ENCODE measurements at regions not wholly inside any gene's neighbourhood (a gene's known extent, or its start where the extent isn't known, plus 50 kb on each side); places are given as distances from the start of the nearest gene placed in this dataset.

- Histone ChIP-seq H3K9ac (replicated peaks; ENCODE audit: extremely low read depth, insufficient read depth, low read length) (no peak overlapping the region), H3K4me1 (ENCODE audit: control insufficient read depth, extremely low read depth, insufficient read depth, low read length) (peaks cover 18% of the 10 kb centered on the region), H3K9me1 (replicated peaks; ENCODE audit: control insufficient read depth, extremely low read depth, insufficient read depth, low read length) (no peaks in the 10 kb centered on the region), H3K9me3 (replicated peaks; ENCODE audit: control insufficient read depth, insufficient read depth, low read length) (no peaks in the 10 kb centered on the region), H3K27me3 (ENCODE audit: control insufficient read depth in 2 of 2, insufficient read depth in 2 of 2, low read length in 2 of 2) (peaks cover 0 to 3% of the 10 kb centered on the region in 2 experiments), H3K27ac (ENCODE audit: insufficient read depth, low read depth, low read length) (no peak overlapping the region), H3K36me3 (ENCODE audit: control insufficient read depth in 2 of 2, extremely low read depth in 1 of 2, insufficient read depth in 2 of 2, low read length in 2 of 2) (no peaks in the 10 kb centered on the region), H3K4me3 (replicated peaks in 1 of 3; ENCODE audit: insufficient read depth in 1 of 3, low read depth in 1 of 3, low read length in 3 of 3) (no peak overlapping the region), H2AFZ (ENCODE audit: low read depth, low read length) (no peak overlapping the region), H3K4me2 (ENCODE audit: insufficient read depth, low read length) (no peak overlapping the region), H4K20me1 (replicated peaks; ENCODE audit: control insufficient read depth, extremely low read depth, insufficient read depth, low read length) (no peaks in the 10 kb centered on the region), H3K79me2 (ENCODE audit: control insufficient read depth, insufficient read depth, low read length) (no peaks in the 10 kb centered on the region)
- CTCF ChIA-PET: interaction anchor here (1.5 to 1.6 kb wide), 2 partner anchors 10 to 21 kb away, joined by 7 read pairs; no protein-coding TSS in a partner anchor
- POLR2A ChIA-PET: no interaction called here
- BruUV-seq (replicated peaks): no TSS peak
- FAIRE-seq: no peak
- no peak for DNase-seq (ENCODE audit: low read depth, low spot score)
- dilution Hi-C loops (cut with MboI; ENCODE audit: extremely low pct_ligation_motif_present, low sequenced_read_pairs) (no loop called here), intact Hi-C loops (cut with micrococcal nuclease) (no loop called here)
- TF ChIP-seq FOS (IDR thresholded peaks at IDR 0.05; ENCODE audit: borderline replicate concordance, insufficient read depth, low read length): no peak
- TF ChIP-seq POLR2A (IDR thresholded peaks at IDR 0.05; ENCODE audit: low read depth, low read length): no peak
These were observed 70.2 kb upstream of the CHD2 start for GRCh38 chr15:92829875-92830274.

- H3K36me3 ChIP-seq (ENCODE audit: control insufficient read depth in 2 of 2, extremely low read depth in 1 of 2, insufficient read depth in 2 of 2, low read length in 2 of 2): no peaks in the 10 kb centered on the region
- intact Hi-C loops (cut with micrococcal nuclease) (loop anchor here (1.0 kb wide), 3 partner anchors 11 to 51 kb away; no protein-coding TSS in a partner anchor), dilution Hi-C loops (cut with MboI; ENCODE audit: extremely low pct_ligation_motif_present, low sequenced_read_pairs) (no loop called here)
- ChIA-PET CTCF (interaction anchor here (0.6 to 3.1 kb wide), 8 partner anchors 11 to 117 kb away, joined by 3 to 12 read pairs (median 4); no protein-coding TSS in a partner anchor), POLR2A (interaction anchor here (0.9 to 1.6 kb wide), 5 partner anchors 9 to 73 kb away, joined by 3 to 13 read pairs (median 6); no protein-coding TSS in a partner anchor)
- peak overlapping the region; percentile 54 for H3K27ac ChIP-seq (ENCODE audit: insufficient read depth, low read depth, low read length)
- FAIRE-seq: no peak
- TSS peak; percentile 19 for BruUV-seq (replicated peaks)
- H3K9ac ChIP-seq (replicated peaks; ENCODE audit: extremely low read depth, insufficient read depth, low read length): no peak overlapping the region
- H3K79me2 ChIP-seq (ENCODE audit: control insufficient read depth, insufficient read depth, low read length): no peaks in the 10 kb centered on the region
- no peaks in the 10 kb centered on the region for H3K27me3 ChIP-seq (ENCODE audit: control insufficient read depth in 2 of 2, insufficient read depth in 2 of 2, low read length in 2 of 2)
- H2AFZ ChIP-seq (ENCODE audit: low read depth, low read length): peak overlapping the region; percentile 90
- TF ChIP-seq MAX (IDR thresholded peaks at IDR 0.05; ENCODE audit: insufficient read depth, insufficient read length): no peak
- peak overlapping the region; percentile 72 for H3K4me2 ChIP-seq (ENCODE audit: insufficient read depth, low read length)
- no peaks in the 10 kb centered on the region for H4K20me1 ChIP-seq (replicated peaks; ENCODE audit: control insufficient read depth, extremely low read depth, insufficient read depth, low read length)
- H3K4me1 ChIP-seq (ENCODE audit: control insufficient read depth, extremely low read depth, insufficient read depth, low read length): peaks cover 18% of the 10 kb centered on the region
- H3K9me3 ChIP-seq (replicated peaks; ENCODE audit: control insufficient read depth, insufficient read depth, low read length): no peaks in the 10 kb centered on the region
- no peak overlapping the region for H3K4me3 ChIP-seq (replicated peaks in 1 of 3; ENCODE audit: insufficient read depth in 1 of 3, low read depth in 1 of 3, low read length in 3 of 3)
- no peak for DNase-seq (ENCODE audit: low read depth, low spot score)
- H3K9me1 ChIP-seq (replicated peaks; ENCODE audit: control insufficient read depth, extremely low read depth, insufficient read depth, low read length): no peaks in the 10 kb centered on the region
These were observed 68.8 kb upstream of the CHD2 start for GRCh38 chr15:92831336-92831654.
